ENCODE measurements at regions not wholly inside any gene's neighbourhood (a gene's known extent, or its start where the extent isn't known, plus 50 kb on each side); places are given as distances from the start of the nearest gene placed in this dataset.

DNA sequence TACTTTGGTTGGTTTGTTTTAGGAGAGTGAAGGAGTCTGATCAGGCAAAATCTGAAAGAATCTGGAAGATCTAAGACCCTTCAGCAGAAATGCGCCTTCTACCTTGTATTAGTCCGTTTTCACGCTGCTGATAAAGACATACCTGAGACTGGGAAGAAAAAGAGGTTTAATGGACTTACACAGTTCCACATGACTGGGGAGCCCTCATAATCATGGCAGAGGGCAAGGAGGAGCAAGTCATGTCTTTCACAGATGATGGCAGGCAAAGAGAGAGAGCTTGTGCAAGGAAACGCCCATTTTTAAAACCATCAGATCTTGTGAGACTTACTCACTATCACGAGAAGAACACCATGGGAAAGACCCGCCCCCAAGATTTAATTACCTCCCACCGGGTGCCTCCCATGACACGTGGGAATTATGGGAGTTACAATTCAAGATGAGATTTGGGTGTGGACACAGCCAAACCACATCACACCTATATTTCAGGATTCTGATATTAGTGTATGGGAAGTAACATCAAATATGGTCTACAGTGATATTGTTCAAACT, 99.3 kb downstream of the GLUL start (continued):
- TF ChIP-seq E2F8 (IDR thresholded peaks at IDR 0.05; ENCODE audit: low read depth, partially characterized antibody) (no peak), HNRNPUL1 (IDR thresholded peaks at IDR 0.05; ENCODE audit: low read length) (no peak), NR4A1 (CRISPR knock-in tag; IDR thresholded peaks at IDR 0.05) (no peak), NR4A1 (tag; IDR thresholded peaks at IDR 0.05) (no peak), USF2 (CRISPR knock-in tag; IDR thresholded peaks at IDR 0.05) (no peak), CHAMP1 (IDR thresholded peaks at IDR 0.05) (0 out of 2 replicates have a peak, but pooled peaks have one; percentile 23), GTF2F1 (IDR thresholded peaks at IDR 0.05; ENCODE audit: low read depth, low read length) (no peak), FOXP4 (CRISPR knock-in tag; IDR thresholded peaks at IDR 0.05; ENCODE audit: borderline replicate concordance) (no peak)
- TF ChIP-seq, protein P1, sequence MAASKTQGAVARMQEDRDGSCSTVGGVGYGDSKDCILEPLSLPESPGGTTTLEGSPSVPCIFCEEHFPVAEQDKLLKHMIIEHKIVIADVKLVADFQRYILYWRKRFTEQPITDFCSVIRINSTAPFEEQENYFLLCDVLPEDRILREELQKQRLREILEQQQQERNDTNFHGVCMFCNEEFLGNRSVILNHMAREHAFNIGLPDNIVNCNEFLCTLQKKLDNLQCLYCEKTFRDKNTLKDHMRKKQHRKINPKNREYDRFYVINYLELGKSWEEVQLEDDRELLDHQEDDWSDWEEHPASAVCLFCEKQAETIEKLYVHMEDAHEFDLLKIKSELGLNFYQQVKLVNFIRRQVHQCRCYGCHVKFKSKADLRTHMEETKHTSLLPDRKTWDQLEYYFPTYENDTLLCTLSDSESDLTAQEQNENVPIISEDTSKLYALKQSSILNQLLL (CRISPR knock-in tag; IDR thresholded peaks at IDR 0.05; ENCODE audit: borderline replicate concordance): no peak
- TF ChIP-seq, protein P2, sequence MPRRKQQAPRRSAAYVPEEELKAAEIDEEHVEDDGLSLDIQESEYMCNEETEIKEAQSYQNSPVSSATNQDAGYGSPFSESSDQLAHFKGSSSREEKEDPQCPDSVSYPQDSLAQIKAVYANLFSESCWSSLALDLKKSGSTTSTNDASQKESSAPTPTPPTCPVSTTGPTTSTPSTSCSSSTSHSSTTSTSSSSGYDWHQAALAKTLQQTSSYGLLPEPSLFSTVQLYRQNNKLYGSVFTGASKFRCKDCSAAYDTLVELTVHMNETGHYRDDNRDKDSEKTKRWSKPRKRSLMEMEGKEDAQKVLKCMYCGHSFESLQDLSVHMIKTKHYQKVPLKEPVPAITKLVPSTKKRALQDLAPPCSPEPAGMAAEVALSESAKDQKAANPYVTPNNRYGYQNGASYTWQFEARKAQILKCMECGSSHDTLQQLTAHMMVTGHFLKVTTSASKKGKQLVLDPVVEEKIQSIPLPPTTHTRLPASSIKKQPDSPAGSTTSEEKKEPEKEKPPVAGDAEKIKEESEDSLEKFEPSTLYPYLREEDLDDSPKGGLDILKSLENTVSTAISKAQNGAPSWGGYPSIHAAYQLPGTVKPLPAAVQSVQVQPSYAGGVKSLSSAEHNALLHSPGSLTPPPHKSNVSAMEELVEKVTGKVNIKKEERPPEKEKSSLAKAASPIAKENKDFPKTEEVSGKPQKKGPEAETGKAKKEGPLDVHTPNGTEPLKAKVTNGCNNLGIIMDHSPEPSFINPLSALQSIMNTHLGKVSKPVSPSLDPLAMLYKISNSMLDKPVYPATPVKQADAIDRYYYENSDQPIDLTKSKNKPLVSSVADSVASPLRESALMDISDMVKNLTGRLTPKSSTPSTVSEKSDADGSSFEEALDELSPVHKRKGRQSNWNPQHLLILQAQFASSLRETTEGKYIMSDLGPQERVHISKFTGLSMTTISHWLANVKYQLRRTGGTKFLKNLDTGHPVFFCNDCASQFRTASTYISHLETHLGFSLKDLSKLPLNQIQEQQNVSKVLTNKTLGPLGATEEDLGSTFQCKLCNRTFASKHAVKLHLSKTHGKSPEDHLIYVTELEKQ (CRISPR knock-in tag; IDR thresholded peaks at IDR 0.05): no peak

Measured in K562 (cell line).